Activated CD4-positive, alpha-beta T cell treated with anti-CD3 and anti-CD28 coated beads, Interleukin-2, amount 50 U/mL, for 24 hours (primary cell): ENCODE measurements at regions not wholly inside any gene's neighbourhood (a gene's known extent, or its start where the extent isn't known, plus 50 kb on each side); places are given as distances from the start of the nearest gene placed in this dataset.
"Not testable (repeated sequence)": the region's sequence is repeated elsewhere in the genome, so short reads cannot be mapped to it uniquely, and the experiment has no call there.

Experiments used
- DNase-seq, 2 donors: peaks; one replicate each; pipeline ENCODE4 v3.0.0-alpha.2; 2020; ENCODE audit warnings: low read depth in 1 of 2, low spot score in 1 of 2

- DNase-seq, result no peak
Measured at GRCh38 chr19:29014857-29015436, 198.0 kb downstream of the UQCRFS1 start.

GRCh38 chr19:29013988-29014387, 199.0 kb downstream of the UQCRFS1 start:
- no peak for DNase-seq

- DNase-seq, result no peak
Measured at GRCh38 chr19:29013325-29013724, 199.6 kb downstream of the UQCRFS1 start.

GRCh38 chr19:29012457-29012856, 200.5 kb downstream of the UQCRFS1 start:
- DNase-seq, result no peak

GRCh38 chr19:29010276-29010675, 202.7 kb downstream of the UQCRFS1 start:
- no peak for DNase-seq

GRCh38 chr19:29006057-29006735, 206.8 kb downstream of the UQCRFS1 start:
- DNase-seq, result no peak

- no peak for DNase-seq
Measured at GRCh38 chr19:29004796-29005195, 208.2 kb downstream of the UQCRFS1 start.

GRCh38 chr19:29003641-29004409, 209.1 kb downstream of the UQCRFS1 start:
- no peak for DNase-seq

- DNase-seq, result no peak
Measured at GRCh38 chr19:29002336-29002735, 210.6 kb downstream of the UQCRFS1 start.

- DNase-seq, result no peak
Measured at GRCh38 chr19:29001597-29002245, 211.2 kb downstream of the UQCRFS1 start.

GRCh38 chr19:29001141-29001581, 211.8 kb downstream of the UQCRFS1 start:
- DNase-seq, result no peak

GRCh38 chr19:28999724-29000433, 213.1 kb downstream of the UQCRFS1 start:
- no peak for DNase-seq

GRCh38 chr19:28998974-28999373, 214.0 kb downstream of the UQCRFS1 start:
- no peak for DNase-seq

GRCh38 chr19:28997866-28998265, 215.1 kb downstream of the UQCRFS1 start:
- not testable (repeated sequence) for DNase-seq

GRCh38 chr19:28990522-28990921, 222.4 kb downstream of the UQCRFS1 start:
- no peak for DNase-seq

GRCh38 chr19:28989739-28990138, 223.2 kb downstream of the UQCRFS1 start:
- no peak for DNase-seq

- no peak for DNase-seq
Measured at GRCh38 chr19:28988066-28988465, 224.9 kb downstream of the UQCRFS1 start.

- DNase-seq, result no peak
Measured at GRCh38 chr19:28987177-28987576, 225.8 kb downstream of the UQCRFS1 start.

- no peak for DNase-seq
Measured at GRCh38 chr19:28985201-28985600, 227.8 kb downstream of the UQCRFS1 start.

GRCh38 chr19:28984315-28984714, 228.6 kb downstream of the UQCRFS1 start:
- no peak for DNase-seq

GRCh38 chr19:28983430-28983829, 229.5 kb downstream of the UQCRFS1 start:
- no peak for DNase-seq
